ENCODE measurements at regions not wholly inside any gene's neighbourhood (a gene's known extent, or its start where the extent isn't known, plus 50 kb on each side); places are given as distances from the start of the nearest gene placed in this dataset.

DNA sequence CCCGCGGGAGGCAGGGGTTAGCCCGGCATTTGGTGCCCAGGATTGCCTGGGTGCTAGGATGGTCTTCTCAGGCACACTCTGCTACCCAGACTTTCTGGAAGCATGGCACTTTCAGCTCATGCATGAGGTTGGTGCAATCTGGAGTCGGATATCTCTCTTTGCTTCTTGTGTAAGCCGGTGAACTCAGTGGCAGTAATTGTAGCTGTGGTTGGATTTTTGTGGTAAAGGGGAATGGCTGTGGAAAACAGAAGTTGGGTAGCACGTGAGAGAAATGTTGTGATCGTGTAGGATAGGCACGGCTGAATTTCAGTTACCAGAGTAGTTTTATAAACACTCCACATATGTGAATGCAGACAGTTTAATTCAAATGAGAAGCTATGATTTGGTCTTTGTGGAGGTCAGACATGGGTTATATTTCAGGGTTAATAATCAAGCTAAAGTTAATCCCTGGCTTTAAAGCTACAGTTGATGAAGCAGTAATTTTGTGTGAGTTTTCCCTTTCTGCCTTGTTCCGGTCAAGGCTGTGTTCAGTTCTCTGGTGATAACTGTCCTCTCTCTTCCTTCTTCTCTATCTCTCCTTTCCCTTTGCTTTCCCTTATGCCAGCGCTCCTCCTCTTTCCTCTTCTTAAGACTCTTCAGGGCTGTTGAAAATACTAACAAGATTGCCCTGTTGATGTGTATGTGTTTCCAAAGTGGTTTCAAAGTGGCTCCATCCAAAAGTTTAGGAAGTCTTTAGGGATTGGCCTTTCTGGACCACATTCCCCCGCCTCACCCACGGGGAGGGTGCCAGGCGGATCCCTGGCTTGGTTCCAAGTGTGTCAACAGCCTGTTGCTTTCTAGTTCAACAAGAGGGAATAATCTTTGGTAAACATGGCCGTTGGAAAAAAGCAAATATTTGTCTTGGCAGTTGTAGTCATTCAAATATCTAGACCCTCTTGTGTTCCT, 404.6 kb upstream of the C2CD4B start:
- no peak overlapping the region for H3K27ac ChIP-seq (ENCODE audit: low read length in 2 of 2)
- H3K27me3 ChIP-seq (replicated peaks in 1 of 4; ENCODE audit: control extremely low read depth in 1 of 4, control insufficient read depth in 3 of 4, insufficient read depth in 4 of 4, low read length in 3 of 4): no peaks in the 10 kb centered on the region
- H3K9me3 ChIP-seq (ENCODE audit: control extremely low read depth in 1 of 3, control insufficient read depth in 2 of 3, insufficient read depth in 1 of 3, low read length in 2 of 3): peaks cover 0 to 4% (median 0%) of the 10 kb centered on the region in 3 donors
- intact Hi-C loops (cut with micrococcal nuclease): no loop called here
- ATAC-seq (ENCODE audit: low read depth) (no peak), DNase-seq (no peak)
- H3K27ac Mint-ChIP-seq: no peak overlapping the region
- peaks cover 22% of the 10 kb centered on the region for H3K27me3 Mint-ChIP-seq
- TF ChIP-seq, protein P1, sequence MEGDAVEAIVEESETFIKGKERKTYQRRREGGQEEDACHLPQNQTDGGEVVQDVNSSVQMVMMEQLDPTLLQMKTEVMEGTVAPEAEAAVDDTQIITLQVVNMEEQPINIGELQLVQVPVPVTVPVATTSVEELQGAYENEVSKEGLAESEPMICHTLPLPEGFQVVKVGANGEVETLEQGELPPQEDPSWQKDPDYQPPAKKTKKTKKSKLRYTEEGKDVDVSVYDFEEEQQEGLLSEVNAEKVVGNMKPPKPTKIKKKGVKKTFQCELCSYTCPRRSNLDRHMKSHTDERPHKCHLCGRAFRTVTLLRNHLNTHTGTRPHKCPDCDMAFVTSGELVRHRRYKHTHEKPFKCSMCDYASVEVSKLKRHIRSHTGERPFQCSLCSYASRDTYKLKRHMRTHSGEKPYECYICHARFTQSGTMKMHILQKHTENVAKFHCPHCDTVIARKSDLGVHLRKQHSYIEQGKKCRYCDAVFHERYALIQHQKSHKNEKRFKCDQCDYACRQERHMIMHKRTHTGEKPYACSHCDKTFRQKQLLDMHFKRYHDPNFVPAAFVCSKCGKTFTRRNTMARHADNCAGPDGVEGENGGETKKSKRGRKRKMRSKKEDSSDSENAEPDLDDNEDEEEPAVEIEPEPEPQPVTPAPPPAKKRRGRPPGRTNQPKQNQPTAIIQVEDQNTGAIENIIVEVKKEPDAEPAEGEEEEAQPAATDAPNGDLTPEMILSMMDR (IDR thresholded peaks at IDR 0.05): no peak
- TF ChIP-seq EZH2 (IDR thresholded peaks at IDR 0.05; ENCODE audit: borderline replicate concordance, insufficient read depth, low read depth, low read length, poor library complexity, severe bottlenecking): no peak
- H3K4me1 ChIP-seq (ENCODE audit: control insufficient read depth in 2 of 2, insufficient read depth in 2 of 2, low read length in 2 of 2): peaks cover 10 to 14% of the 10 kb centered on the region in 2 donors
- no peaks in the 10 kb centered on the region for H3K36me3 ChIP-seq (replicated peaks in 1 of 2; ENCODE audit: control extremely low read depth in 1 of 2, control insufficient read depth in 1 of 2, extremely low read depth in 1 of 2, insufficient read depth in 2 of 2, low read length in 1 of 2)
- no peak overlapping the region for H2AFZ ChIP-seq (ENCODE audit: insufficient read depth, low read depth, low read length, poor library complexity, severe bottlenecking)
- POLR2A ChIA-PET: no interaction called here
- no peak overlapping the region for H3K4me2 ChIP-seq (replicated peaks; ENCODE audit: low read depth, low read length, poor library complexity, severe bottlenecking)
- no peak overlapping the region for H3K9ac ChIP-seq (ENCODE audit: low read length)
- H4K20me1 ChIP-seq (ENCODE audit: control insufficient read depth, insufficient read depth, low read length, poor library complexity, severe bottlenecking): no peaks in the 10 kb centered on the region
- no peak overlapping the region for H3K4me3 ChIP-seq (ENCODE audit: control extremely low read depth in 1 of 5, extremely low read depth in 1 of 5, insufficient read depth in 1 of 5, low read depth in 2 of 5, low read length in 4 of 5)
- H3K4me3 Mint-ChIP-seq: no peak overlapping the region
- WGBS (ENCODE audit: insufficient coverage): 94% methylated on average over 10 of the region's 14 CpGs
- CTCF ChIA-PET: no interaction called here
- H3K9me3 Mint-ChIP-seq (ENCODE audit: insufficient read depth): no peaks in the 10 kb centered on the region
- H3K4me1 Mint-ChIP-seq: peaks cover 2% of the 10 kb centered on the region
- no peaks in the 10 kb centered on the region for H3K79me2 ChIP-seq (ENCODE audit: control insufficient read depth, insufficient read depth, low read length)

- ATAC-seq (ENCODE audit: low read depth): no peak
- 96% methylated on average over 3 of the region's 4 CpGs for WGBS (ENCODE audit: insufficient coverage)
- no peak overlapping the region for H3K27ac ChIP-seq (ENCODE audit: low read length in 2 of 2)
- Mint-ChIP-seq H3K27me3 (peaks cover 17% of the 10 kb centered on the region), H3K9me3 (ENCODE audit: insufficient read depth) (no peaks in the 10 kb centered on the region), H3K4me1 (peaks cover 2% of the 10 kb centered on the region), H3K27ac (no peak overlapping the region), H3K4me3 (no peak overlapping the region)
- H3K4me1 ChIP-seq (ENCODE audit: control insufficient read depth in 2 of 2, insufficient read depth in 2 of 2, low read length in 2 of 2): peaks cover 10 to 17% of the 10 kb centered on the region in 2 donors
- DNase-seq: no peak
- H3K36me3 ChIP-seq (replicated peaks in 1 of 2; ENCODE audit: control extremely low read depth in 1 of 2, control insufficient read depth in 1 of 2, extremely low read depth in 1 of 2, insufficient read depth in 2 of 2, low read length in 1 of 2): no peaks in the 10 kb centered on the region
- H3K9me3 ChIP-seq (ENCODE audit: control extremely low read depth in 1 of 3, control insufficient read depth in 2 of 3, insufficient read depth in 1 of 3, low read length in 2 of 3): peaks cover 0 to 4% (median 0%) of the 10 kb centered on the region in 3 donors
- no peak overlapping the region for H3K4me2 ChIP-seq (replicated peaks; ENCODE audit: low read depth, low read length, poor library complexity, severe bottlenecking)
- H3K27me3 ChIP-seq (replicated peaks in 1 of 4; ENCODE audit: control extremely low read depth in 1 of 4, control insufficient read depth in 3 of 4, insufficient read depth in 4 of 4, low read length in 3 of 4): no peaks in the 10 kb centered on the region
- no peak overlapping the region for H3K9ac ChIP-seq (ENCODE audit: low read length)
- no peaks in the 10 kb centered on the region for H4K20me1 ChIP-seq (ENCODE audit: control insufficient read depth, insufficient read depth, low read length, poor library complexity, severe bottlenecking)
- intact Hi-C loops (cut with micrococcal nuclease): no loop called here
- H2AFZ ChIP-seq (ENCODE audit: insufficient read depth, low read depth, low read length, poor library complexity, severe bottlenecking): no peak overlapping the region
- ChIA-PET POLR2A (no interaction called here), CTCF (no interaction called here)
- TF ChIP-seq, protein P1 (IDR thresholded peaks at IDR 0.05): no peak
- no peak for TF ChIP-seq EZH2 (IDR thresholded peaks at IDR 0.05; ENCODE audit: borderline replicate concordance, insufficient read depth, low read depth, low read length, poor library complexity, severe bottlenecking)
- no peak overlapping the region for H3K4me3 ChIP-seq (ENCODE audit: control extremely low read depth in 1 of 5, extremely low read depth in 1 of 5, insufficient read depth in 1 of 5, low read depth in 2 of 5, low read length in 4 of 5)
- no peaks in the 10 kb centered on the region for H3K79me2 ChIP-seq (ENCODE audit: control insufficient read depth, insufficient read depth, low read length)
Measured at GRCh38 chr15:62570405-62570783, 405.3 kb upstream of the C2CD4B start.

All from B cell (primary cell).